ENCODE measurements at regions not wholly inside any gene's neighbourhood (a gene's known extent, or its start where the extent isn't known, plus 50 kb on each side); places are given as distances from the start of the nearest gene placed in this dataset.

DNA sequence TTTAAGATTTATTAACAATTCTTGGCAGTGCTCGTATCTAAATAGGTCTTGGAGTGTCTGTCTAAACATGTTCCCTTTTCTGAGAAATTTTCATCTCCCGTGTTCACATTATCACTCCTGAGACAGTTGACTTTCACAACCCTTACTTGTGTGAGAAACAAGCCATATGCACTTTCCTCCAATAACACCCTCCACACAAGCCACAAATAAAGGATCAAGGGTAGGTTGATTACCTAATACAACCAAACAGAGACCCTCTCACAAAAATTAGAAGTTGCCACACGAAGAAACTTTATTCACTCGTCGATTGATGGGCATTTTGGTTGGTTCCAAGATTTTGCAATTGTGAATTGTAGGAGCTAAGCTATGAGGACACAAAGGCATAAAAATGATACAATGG, 763.9 kb downstream of the TRAM1L1 start:
- TF ChIP-seq, protein P1, sequence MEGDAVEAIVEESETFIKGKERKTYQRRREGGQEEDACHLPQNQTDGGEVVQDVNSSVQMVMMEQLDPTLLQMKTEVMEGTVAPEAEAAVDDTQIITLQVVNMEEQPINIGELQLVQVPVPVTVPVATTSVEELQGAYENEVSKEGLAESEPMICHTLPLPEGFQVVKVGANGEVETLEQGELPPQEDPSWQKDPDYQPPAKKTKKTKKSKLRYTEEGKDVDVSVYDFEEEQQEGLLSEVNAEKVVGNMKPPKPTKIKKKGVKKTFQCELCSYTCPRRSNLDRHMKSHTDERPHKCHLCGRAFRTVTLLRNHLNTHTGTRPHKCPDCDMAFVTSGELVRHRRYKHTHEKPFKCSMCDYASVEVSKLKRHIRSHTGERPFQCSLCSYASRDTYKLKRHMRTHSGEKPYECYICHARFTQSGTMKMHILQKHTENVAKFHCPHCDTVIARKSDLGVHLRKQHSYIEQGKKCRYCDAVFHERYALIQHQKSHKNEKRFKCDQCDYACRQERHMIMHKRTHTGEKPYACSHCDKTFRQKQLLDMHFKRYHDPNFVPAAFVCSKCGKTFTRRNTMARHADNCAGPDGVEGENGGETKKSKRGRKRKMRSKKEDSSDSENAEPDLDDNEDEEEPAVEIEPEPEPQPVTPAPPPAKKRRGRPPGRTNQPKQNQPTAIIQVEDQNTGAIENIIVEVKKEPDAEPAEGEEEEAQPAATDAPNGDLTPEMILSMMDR (IDR thresholded peaks at IDR 0.05): no peak
- no peak for TF ChIP-seq TCF7L2 (IDR thresholded peaks at IDR 0.05; ENCODE audit: low read depth, low read length)
- no peak for TF ChIP-seq POLR2AphosphoS5 (IDR thresholded peaks at IDR 0.05; ENCODE audit: low read depth, low read length)
